Hepatic stellate cell (primary cell): ENCODE measurements at regions not wholly inside any gene's neighbourhood (a gene's known extent, or its start where the extent isn't known, plus 50 kb on each side); places are given as distances from the start of the nearest gene placed in this dataset.
"Not testable (repeated sequence)": the region's sequence is repeated elsewhere in the genome, so short reads cannot be mapped to it uniquely, and the experiment has no call there.

Source experiments
- DNase-seq: peaks from one replicate; pipeline ENCODE4 v3.0.0; 2011; ENCODE audit warnings: low spot score

DNA sequence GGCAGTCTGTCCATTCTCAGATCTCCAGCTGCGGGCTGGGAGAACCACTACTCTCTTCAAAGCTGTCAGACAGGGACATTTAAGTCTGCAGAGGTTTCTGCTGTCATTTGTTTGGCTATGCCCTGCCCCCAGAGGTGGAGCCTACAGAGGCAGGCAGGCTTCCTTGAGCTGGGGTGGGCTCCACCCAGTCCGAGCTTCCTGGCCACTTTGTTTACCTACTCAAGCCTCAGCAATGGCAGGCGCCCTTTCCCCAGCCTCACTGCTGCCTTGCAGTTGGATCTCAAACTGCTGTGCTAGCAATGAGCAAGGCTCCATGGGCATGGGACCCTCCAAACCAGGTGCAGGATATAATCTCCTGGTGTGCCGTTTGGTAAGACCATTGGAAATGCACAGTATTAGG is 1154.5 kb upstream of the ACO1 start:
- not testable (repeated sequence) for DNase-seq

DNA sequence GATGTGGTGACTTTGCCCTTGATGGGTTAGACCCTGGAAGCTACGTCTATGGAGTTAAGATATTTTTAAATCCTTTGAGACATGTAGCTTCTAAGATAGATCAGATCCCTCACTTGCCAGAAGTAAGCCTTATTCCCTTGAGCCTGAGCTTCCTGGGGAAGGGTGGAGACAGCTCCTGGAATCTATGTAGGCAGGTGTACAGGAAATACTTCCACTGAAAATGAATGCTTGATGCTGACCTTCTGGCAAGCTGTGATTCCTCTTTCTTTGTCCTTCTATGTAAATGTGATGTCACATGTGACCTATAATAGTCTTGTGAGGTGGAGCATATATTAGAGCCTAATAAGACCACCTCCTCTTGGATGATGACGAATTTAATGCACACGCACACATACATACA is 1152.0 kb upstream of the ACO1 start:
- no peak for DNase-seq

DNA sequence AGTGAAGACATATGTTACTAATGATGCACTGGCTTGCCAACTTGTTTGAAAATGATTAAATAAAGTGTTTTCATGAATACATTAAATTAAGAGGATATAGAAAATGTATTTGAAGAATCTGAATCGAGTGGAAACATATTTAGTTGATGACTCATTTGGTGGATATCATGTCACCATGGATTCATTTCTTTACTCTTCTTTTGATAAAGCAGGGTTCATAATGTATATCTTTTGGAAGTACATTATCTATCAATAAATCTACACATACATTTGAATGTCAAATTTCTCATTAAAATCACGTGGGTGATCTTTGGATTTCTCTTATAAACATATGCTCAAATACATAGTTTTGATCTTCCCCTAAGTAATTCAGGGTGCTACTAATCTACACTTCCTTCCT is 1148.1 kb upstream of the ACO1 start:
- no peak for DNase-seq

DNA sequence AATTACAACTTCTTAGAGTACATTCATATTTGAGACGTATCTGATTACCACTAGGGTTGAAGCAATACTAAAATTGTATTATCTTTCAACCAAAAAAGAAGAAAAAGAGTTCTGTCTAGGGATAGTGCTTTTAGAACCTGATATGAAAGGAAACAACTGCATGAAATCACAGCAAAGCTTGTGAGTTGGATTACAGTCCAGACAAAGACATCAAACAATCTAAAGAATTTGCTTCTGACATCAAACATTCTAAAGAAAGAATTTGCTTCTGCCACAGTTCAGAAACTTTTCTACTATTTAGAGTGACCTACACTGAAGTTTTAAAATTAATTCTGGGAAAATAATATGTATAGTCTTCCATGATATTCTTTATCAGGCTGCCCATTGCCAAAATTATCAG is 1141.1 kb upstream of the ACO1 start:
- no peak for DNase-seq

DNA sequence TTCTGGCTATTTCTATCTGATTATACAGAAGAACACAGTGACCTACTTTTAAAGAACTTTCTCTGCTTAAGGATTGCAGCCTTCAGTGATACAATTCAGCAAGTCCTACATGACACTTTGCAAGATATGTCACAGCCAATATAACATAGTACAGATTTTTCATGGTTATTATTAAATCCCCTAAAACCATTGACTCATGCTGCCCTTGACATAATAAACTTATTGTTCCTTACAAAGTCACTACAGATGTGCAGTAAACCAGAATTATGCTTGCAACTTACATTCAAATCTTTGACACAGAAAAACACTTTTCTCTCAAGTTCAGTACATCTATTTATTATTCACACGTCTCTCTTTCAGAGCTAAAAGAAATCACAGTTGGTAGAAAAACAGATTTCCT is 1136.3 kb upstream of the ACO1 start:
- no peak for DNase-seq

DNA sequence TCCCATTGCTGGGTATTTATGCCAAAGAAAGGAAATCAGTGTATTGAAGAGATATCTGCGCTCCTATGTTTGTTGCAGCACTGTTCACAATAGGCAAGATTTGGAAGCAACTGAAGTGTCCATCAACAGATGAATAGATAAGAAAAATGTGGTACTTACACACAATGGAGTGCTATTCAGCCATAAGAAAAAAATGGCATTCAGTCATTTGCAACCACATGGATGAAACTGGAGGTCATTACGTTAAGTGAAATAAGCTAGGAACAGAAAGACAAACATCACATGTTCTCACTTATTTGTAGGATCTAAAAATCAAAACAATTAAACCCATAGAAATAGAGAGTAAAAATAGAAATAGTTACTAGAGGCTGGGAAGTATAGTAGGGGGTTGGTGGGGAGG is 1133.1 kb upstream of the ACO1 start:
- no peak for DNase-seq

DNA sequence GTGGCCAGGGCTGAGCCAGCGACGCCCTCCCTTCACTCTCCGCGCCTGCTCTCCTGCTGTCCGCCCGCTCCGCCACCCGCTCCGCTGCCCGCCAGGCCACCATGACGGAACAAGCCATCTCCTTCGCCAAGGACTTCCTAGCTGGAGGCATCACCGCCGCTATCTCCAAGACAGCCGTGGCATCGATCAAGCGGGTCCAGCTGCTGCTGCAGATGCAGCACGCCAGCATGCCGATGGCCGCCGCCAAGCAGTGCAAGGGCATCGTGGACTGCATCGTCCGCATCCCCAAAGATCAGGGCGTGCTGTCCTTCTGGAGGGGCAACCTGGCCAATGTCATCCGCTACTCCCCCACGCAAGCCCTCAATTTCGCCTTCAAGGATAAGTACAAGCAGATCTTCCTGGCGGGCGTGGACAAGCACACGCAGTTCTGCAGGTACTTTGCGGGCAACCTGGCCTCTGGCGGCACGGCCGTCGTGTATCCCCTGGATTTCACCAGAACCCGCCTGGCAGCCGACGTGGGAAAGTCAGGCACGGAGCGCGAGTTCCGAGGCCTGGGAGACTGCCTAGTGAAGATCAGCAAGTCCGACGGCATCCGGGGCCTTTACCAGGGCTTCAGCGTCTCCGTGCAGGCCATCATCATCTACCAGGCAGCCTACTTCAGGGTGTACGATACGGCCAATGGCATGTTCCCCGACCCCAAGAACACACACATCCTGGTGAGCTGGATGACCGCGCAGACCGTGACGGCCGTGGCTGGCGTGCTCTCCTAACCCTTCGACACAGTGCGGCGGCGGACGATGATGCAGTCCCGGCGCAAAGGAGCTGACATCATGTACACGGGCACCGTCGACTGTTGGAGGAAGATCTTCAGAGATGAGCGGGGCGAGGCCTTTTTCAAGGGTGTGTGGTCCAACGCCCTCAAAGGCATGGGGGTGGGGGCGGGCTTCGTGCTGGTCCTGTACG is 1130.4 kb upstream of the ACO1 start:
- DNase-seq: no peak

DNA sequence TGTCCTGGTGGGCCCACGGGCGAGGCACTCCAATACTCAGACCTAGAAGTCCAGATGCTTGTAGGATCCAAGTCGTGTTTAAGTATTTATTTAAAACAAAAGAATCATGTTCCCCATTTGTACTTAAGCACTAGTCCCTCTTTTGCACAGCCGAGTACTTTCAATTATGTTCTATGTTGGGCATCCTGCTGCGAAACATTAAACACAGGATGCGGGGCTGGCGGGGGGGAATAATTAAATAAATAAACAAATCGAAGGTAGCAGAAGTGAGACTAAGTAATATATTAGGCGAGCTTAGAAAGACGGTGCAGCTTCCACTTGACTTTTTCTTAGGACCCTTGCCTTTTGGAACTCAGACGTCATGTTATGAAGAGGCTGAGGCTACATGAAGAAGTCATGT is 1129.2 kb upstream of the ACO1 start:
- DNase-seq: no peak

DNA sequence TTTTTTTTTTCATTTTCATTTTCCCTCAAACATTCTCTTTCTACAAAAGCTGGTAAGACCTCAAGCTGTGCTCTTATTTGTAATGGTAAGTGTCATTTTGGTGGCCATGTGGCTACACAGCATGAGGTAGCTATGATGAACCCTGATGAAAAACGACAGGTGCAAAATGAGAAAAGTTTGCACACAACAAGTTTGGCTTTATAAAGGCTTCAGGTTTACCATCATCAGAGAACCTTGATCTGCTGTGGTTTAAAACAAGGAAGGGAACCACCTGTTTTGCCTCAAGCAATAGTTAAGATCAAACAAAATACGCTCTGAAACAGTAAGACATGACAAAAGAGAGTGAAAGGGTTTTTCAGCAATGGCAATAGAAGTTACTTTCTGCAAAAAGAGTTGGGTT is 1124.6 kb upstream of the ACO1 start:
- no peak for DNase-seq

DNA sequence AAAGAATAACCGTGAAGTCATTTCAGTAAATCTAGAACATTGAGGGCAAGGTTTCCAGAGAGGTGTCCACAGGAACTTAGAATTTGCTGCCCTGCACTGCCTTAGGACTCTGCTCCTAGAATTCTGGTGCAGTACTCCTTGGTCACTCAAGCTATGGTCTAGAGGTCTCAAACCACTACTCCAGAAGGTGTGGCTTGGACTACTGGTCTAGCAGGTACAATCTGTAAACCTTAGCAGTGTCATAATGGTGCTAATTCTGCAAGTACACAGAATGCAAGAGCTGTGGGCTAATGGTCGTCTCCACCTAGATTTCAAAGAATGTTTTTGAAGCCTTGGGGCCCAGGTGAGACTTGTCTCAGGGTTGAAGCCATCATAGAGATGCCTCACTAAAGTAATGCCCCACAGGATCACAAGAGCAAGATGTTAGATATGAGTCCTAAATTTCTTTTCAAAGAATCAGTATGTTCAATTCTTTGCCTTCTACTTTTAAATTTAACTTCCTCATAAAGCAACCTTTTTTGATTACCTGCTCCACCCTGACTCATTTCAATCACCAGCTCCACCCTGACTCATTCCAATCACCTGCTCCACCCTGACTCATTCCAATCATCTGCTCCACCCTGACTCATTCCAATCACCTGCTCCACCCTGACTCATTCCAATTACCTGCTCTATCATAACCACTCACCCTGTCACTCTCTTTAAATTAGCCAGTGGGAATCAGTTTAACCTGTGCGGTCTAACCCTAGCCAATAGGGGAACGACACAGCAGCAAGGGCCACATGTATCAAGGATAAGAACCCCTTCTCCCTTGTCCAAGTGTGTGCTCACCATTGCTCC is 1111.8 kb upstream of the ACO1 start:
- DNase-seq: no peak

DNA sequence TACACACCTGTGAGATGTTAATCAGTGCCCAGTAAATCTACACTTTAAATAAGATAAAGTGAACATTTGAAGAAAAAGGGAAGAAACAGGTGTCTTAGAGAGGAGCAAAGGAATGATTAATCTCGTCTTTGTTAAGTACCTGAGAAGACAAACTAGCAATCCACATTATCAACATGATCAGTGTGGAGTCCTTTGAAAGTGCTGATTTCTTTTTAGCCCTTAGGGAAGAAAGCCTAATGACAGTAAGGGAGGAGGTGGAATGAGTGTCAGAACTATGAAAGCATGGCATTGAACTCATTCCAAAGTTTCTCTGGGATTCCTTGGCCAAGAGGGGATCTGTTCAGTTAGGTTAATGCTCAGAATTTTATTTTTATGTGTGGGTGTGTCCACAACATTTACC is 1109.0 kb upstream of the ACO1 start:
- DNase-seq: no peak

DNA sequence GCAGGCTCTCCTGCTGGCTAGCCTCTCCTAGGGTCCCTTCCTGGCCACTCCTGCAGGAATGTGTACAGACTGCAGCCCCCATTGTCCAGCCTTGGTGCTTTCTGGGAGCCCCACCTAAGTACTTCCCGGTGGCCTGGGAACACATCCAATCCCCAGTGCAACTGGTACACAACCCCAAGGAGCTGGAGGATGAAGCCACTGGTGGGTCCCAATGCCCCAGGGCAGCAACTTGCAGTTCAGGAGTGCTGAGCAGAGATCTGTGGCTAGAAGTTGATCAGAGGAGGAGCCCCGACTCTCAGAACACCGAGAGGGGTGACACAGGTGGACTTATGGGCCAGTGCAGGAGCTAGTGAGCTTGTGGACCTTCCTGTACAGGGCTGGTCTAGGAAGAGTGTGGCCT is 1093.7 kb upstream of the ACO1 start:
- DNase-seq: no peak

DNA sequence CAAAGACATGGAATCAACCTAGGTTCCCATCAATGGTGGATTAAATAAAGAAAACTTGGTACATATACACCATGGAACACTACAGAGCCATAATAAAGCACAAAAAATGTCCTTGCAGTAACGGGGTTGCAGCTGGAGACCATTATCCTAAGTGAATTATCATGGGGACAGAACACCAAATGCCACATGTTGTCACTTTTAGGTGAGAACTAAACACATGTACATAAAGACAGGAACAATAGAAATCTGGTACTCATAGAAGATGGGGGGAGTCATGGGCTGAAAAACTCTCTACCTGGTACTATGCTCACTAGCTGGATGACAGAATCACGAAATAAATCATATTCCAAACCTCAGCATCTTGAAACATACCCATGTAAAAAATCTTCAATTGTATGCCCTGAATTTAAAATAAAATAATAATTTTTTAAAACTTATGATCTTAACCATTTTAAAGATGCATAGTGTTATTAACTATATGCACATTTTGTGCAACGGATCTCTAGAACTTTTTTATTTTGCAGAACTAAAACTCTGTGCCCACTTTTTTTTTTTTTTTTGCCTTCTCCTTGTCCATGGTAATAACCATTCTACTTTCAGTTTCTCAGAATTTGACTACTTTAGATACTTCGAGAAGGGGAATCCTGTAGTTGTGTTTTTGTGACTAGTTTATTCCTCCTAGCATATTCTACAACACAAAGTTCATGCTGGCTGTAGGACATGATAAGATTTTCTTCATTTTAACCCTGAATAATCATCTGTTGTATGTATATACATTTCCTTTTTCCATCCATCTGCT is 1081.6 kb upstream of the ACO1 start:
- DNase-seq: no peak

DNA sequence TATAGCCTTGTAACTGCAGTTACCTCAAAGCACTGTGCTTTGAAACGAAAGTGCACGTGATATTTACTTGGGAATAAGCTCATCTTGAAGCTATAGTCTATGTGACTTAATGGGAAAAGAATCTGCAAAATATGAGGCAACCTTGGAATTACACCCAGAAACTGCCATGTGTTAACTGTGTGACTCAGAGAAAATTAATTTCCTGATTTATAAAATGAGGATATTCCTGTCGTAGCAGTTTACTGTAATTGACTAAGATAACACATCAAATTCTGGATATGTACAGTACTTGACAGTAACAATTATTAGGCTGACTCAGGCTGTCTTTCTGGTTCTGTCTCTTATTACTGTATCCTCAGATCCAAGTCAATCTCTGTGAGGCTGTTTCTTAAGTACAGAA is 1079.9 kb upstream of the ACO1 start:
- DNase-seq: no peak

DNA sequence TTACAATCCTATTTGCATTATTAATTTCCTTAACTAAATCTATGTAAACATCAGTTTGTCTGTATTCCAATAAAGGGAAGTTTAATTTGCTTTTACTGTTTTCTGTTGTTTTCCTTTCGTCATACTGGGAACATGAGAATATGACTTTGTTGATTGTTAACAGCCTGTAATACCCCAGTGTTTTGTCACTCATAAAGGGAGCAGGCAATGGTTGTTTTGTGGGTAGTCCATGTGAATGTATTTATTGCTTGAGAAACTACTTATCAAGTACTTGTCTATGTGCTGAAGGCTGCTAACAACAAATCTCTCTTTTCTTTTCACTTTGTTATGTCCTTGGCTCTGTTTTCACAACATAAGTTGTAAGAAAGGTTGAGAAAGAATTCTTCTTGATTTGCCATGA is 1070.2 kb upstream of the ACO1 start:
- no peak for DNase-seq

DNA sequence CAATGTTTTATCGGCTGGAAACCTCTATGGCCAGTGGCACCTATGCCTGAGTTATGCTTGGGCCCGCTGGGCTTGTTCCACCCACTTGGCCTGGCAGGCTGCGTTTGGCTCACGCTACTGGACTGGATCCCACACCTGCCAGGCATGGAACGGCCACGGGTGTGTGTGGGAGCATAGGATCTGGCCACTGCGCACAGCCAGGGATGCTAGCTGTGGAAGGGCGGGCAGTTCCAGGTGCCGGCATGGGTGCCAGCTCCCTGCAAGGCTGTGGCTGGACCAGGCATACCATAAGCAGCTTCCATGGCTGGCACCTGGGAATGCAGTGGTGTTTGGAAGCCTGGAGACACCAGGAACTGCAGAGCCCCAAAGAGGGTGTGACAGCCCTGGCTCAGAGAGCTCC is 1063.9 kb upstream of the ACO1 start:
- DNase-seq: no peak

DNA sequence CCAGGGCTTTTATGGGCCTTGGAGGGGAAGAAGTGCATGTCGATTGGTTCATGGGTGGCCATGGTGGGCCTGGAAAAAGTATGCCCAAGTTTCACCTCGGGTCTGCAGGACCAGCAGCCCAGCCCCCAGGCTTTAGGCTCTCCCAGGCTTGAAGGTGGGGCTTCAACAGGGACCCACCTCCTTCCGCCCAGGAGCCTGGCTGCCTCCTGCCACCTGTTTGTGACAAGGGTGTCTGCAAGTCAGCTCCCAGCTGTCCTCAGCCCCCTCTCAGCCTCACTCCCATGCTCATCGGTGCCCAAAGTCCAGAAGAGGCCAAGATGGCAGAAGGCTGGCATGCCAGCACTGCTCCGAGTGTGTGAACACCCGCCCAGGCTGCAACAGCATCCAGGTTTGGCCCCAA is 1063.2 kb upstream of the ACO1 start:
- DNase-seq: no peak

DNA sequence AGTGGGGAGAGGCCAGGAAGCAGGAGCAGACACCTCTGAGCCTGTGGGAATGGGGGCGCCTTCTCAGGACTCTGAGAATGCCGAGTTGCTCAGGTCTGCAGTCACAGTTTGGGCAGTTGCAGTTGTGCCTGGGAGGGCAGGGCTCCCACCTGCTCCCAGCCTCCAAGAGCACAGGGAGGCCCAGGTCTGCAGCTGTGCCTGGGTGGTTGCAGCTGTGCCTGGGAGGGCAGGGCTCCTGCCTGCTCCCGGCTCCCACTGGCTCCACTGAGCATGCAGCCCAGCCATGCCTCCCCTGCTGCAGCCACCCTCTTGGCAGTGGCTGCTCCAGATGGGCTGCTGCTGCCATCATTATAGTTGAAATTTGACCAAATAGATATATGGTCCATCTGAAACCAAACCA is 1062.8 kb upstream of the ACO1 start:
- no peak for DNase-seq

DNA sequence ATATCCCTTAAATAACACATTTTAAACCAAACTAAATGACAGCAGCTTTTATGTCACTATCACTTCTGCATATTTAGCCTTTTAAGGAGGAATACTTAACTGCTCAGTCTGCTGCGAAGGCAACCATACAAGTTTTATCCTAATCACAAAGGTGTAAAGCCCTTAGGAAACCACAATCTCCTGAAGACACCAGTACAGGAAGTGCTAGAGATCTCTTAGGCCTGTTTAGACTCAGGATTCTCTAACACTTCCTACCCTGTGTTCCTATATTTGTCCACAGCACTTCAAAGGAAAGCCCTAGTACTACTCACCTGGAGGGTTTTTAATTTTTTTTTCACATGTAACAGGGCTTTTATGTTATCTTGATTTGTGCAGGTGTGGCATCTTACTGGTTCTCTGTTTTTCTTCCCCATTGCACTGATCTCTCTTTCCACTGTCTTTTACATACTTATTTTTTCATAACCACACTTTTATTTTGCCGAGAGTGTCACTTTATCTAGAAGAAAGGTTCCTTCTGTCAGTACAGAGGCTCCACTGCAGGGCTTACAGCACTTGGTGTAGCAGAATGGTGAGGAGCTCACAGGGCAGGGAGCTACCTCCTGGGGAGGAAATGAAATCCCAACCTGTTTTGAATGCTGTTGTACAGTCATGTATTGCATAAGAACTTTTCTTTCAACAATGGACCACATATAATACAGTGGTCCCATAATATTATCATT is 1060.6 kb upstream of the ACO1 start:
- DNase-seq: no peak

DNA sequence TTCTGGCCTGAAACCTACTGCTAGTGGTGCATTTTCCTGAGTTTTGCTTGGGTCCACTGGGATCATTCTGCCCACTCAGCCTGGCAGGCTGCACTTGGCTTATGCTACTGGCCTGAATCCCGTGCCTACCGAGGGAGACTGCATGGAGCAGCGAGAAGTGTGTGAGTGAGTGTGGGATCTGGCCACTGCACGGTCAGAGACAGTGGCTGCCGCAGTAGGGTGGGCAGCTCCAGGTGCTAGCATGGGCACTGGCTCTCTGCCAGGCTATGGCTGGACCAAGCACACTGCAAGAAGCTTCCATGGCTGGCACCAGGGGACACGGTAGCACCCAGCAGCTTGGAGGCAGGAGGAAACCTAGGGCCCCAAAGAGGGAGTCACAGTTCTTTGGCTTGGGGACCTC is 1058.7 kb upstream of the ACO1 start:
- no peak for DNase-seq

DNA sequence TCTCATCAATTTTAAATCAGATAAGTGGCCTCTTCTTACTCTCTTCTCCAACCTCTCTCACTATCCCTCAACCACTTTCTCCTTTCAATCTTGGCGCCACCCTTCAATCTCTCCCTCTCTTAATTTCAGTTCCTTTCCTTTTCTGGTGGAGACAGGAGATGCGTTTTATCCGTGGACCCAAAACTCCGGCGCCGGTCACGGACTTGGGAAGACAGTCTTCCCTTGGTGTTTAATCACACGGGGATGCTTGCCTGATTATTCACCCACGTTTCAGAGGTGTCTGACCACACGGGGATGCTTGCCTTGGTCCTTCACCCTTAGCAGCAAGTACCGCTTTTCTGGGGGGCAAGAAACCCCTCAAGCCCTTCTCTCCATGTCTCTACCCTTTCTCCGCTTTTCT is 1057.6 kb upstream of the ACO1 start:
- DNase-seq: not testable (repeated sequence)
